OCI-LY1 (cell line): ENCODE measurements at regions not wholly inside any gene's neighbourhood (a gene's known extent, or its start where the extent isn't known, plus 50 kb on each side); places are given as distances from the start of the nearest gene placed in this dataset.

ENCODE experiments used
- H2AFZ ChIP-seq: fragments of 200-600 bp; sonication (generic), shearing (Covaris generic); 2 replicates; pipeline ENCODE4 v1.6.0; 2014; ENCODE audit warnings: antibody characterized with exemption, mild to moderate bottlenecking, low read length
- H3F3A ChIP-seq: fragments of 200-600 bp; sonication (generic), shearing (Covaris generic); 2 replicates; pipeline ENCODE4 v1.6.0; 2014; ENCODE audit warnings: mild to moderate bottlenecking, antibody characterized with exemption, low read length, moderate library complexity; ENCODE audit not compliant: insufficient read depth
- H3K27ac ChIP-seq: fragments of 200-600 bp; sonication (generic); 2 replicates; pipeline ENCODE4 v1.5.1; 2014; ENCODE audit warnings: low read length, mixed run types, mild to moderate bottlenecking, low read depth; ENCODE audit not compliant: poor library complexity, severe bottlenecking
- H3K27me3 ChIP-seq: fragments of 200-600 bp; sonication (generic); 2 replicates; pipeline ENCODE4 v1.6.0; 2014; ENCODE audit warnings: antibody characterized with exemption, mild to moderate bottlenecking, low read length, moderate library complexity; ENCODE audit not compliant: insufficient read depth
- H3K36me3 ChIP-seq: fragments of 200-600 bp; sonication (generic); 2 replicates; pipeline ENCODE4 v1.6.1; 2014; ENCODE audit warnings: mild to moderate bottlenecking, antibody characterized with exemption, low read length, moderate library complexity, mixed read lengths; ENCODE audit not compliant: insufficient read depth
- H3K4me1 ChIP-seq: fragments of 200-600 bp; sonication (generic); 2 replicates; pipeline ENCODE4 v1.5.1; 2014; ENCODE audit warnings: mild to moderate bottlenecking, low read length, moderate library complexity; ENCODE audit not compliant: insufficient read depth, severe bottlenecking
- H3K4me2 ChIP-seq: fragments of 200-600 bp; sonication (generic), shearing (Covaris generic); 2 replicates; pipeline ENCODE4 v1.6.1; 2014; ENCODE audit warnings: low read length
- H3K4me3 ChIP-seq: fragments of 200-600 bp; sonication (generic); 2 replicates; pipeline ENCODE4 v1.5.1; 2014; ENCODE audit warnings: low read length, low read depth, mild to moderate bottlenecking, mixed read lengths; ENCODE audit not compliant: poor library complexity, severe bottlenecking
- H3K79me2 ChIP-seq: fragments of 200-600 bp; shearing (Covaris generic); 2 replicates; pipeline ENCODE4 v1.6.1; 2016; ENCODE audit warnings: mixed run types, low read length, mixed read lengths; ENCODE audit not compliant: insufficient read depth
- H3K9ac ChIP-seq: fragments of 200-600 bp; sonication (generic), shearing (Covaris generic); 2 replicates; pipeline ENCODE4 v1.6.1; 2014; ENCODE audit warnings: mild to moderate bottlenecking, low read length, mixed read lengths
- H3K9me2 ChIP-seq: fragments of 200-600 bp; sonication (generic), shearing (Covaris generic); 2 replicates; pipeline ENCODE4 v1.6.1; 2014; ENCODE audit warnings: low read depth, mild to moderate bottlenecking, low read length, mixed read lengths
- H3K9me3 ChIP-seq: fragments of 200-600 bp; shearing (Covaris generic); 2 replicates; pipeline ENCODE4 v1.6.1; 2014; ENCODE audit warnings: low read length, mixed read lengths
- H4K20me1 ChIP-seq: fragments of 200-600 bp; sonication (generic), shearing (Covaris generic); 2 replicates; pipeline ENCODE4 v1.6.0; 2016; ENCODE audit warnings: mild to moderate bottlenecking, low read length; ENCODE audit not compliant: insufficient read depth
- CTCF ChIP-seq: fragments of 200-600 bp; sonication (generic), shearing (Covaris generic); IDR thresholded peaks from 2 replicates; pipeline ENCODE4 v1.5.1; 2017; ENCODE audit warnings: mild to moderate bottlenecking, antibody characterized with exemption, low read length, moderate library complexity, mixed read lengths
- EZH2 ChIP-seq: fragments of 200-600 bp; sonication (generic), shearing (Covaris generic); IDR thresholded peaks from 2 replicates; pipeline ENCODE4 v1.8.0; 2017; ENCODE audit warnings: borderline replicate concordance, mixed run types, mild to moderate bottlenecking, antibody characterized with exemption, low read length, moderate library complexity, mixed read lengths

GRCh38 chr6:92132457-92132856, 1286.9 kb downstream of the EPHA7 start:
- Histone ChIP-seq H3K36me3 (no peaks in the 10 kb centered on the region), H3K9me2 (no peaks in the 10 kb centered on the region), H3K9ac (no peak overlapping the region), H3K27ac (no peak overlapping the region), H3K4me2 (no peak overlapping the region), H4K20me1 (no peaks in the 10 kb centered on the region), H2AFZ (no peak overlapping the region), H3K9me3 (no peaks in the 10 kb centered on the region), H3F3A (no peaks in the 10 kb centered on the region), H3K79me2 (no peaks in the 10 kb centered on the region), H3K4me1 (no peaks in the 10 kb centered on the region), H3K27me3 (no peaks in the 10 kb centered on the region), H3K4me3 (no peak overlapping the region)
- no peak for TF ChIP-seq EZH2
- TF ChIP-seq CTCF: no peak

GRCh38 chr6:92130944-92131343, 1288.4 kb downstream of the EPHA7 start:
- no peaks in the 10 kb centered on the region for H4K20me1 ChIP-seq
- no peak overlapping the region for H3K4me2 ChIP-seq
- H3K27me3 ChIP-seq: no peaks in the 10 kb centered on the region
- H3K9ac ChIP-seq: no peak overlapping the region
- H3K9me3 ChIP-seq: no peaks in the 10 kb centered on the region
- TF ChIP-seq CTCF (no peak), EZH2 (no peak)
- H3K4me1 ChIP-seq: no peaks in the 10 kb centered on the region
- no peak overlapping the region for H3K27ac ChIP-seq
- H2AFZ ChIP-seq: no peak overlapping the region
- H3F3A ChIP-seq: no peaks in the 10 kb centered on the region
- no peaks in the 10 kb centered on the region for H3K9me2 ChIP-seq
- H3K79me2 ChIP-seq: no peaks in the 10 kb centered on the region
- no peak overlapping the region for H3K4me3 ChIP-seq
- H3K36me3 ChIP-seq: no peaks in the 10 kb centered on the region

DNA sequence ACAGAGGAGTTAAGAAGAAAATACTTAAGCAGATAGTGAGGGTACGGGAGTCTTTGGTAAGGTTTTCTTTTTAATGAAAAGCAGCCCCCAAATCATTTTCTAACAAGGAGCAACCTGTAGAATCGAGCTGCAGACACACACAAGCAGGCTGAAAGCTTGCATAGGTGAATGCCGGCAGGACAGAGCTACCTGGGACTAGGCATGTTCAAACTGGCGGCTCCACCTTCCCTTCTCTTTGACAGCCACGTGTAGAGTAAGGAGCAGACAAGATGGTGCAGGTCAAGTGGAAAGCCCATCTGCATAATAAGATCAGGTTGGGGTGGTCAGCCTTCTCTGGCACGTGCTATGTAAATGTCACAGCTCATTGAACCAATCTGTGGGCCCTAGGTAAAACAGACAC, 1292.4 kb downstream of the EPHA7 start:
- Histone ChIP-seq H3K27me3 (no peaks in the 10 kb centered on the region), H3K36me3 (no peaks in the 10 kb centered on the region), H3K4me1 (peaks cover 8% of the 10 kb centered on the region), H3K79me2 (no peaks in the 10 kb centered on the region), H3K9ac (no peak overlapping the region), H3K9me3 (no peaks in the 10 kb centered on the region), H3K27ac (no peak overlapping the region), H2AFZ (no peak overlapping the region), H3K4me2 (no peak overlapping the region), H3K4me3 (no peak overlapping the region), H3K9me2 (no peaks in the 10 kb centered on the region), H4K20me1 (no peaks in the 10 kb centered on the region), H3F3A (no peaks in the 10 kb centered on the region)
- TF ChIP-seq EZH2: no peak
- no peak for TF ChIP-seq CTCF
